GM21529 (cell line): ENCODE measurements at regions not wholly inside any gene's neighbourhood (a gene's known extent, or its start where the extent isn't known, plus 50 kb on each side); places are given as distances from the start of the nearest gene placed in this dataset.
A peak's percentile ranks its signal among the peaks of the same experiment; 100 is the strongest.

Experiments used
- ATAC-seq: cut with Tn5 transposase; IDR thresholded peaks from one replicate; pipeline ENCODE4 v1.9.1; 2021; ENCODE audit not compliant: unreplicated experiment

- ATAC-seq, result no peak
Measured at GRCh38 chr13:33512880-33513554, 227.5 kb upstream of the STARD13 start.

GRCh38 chr13:33514362-33514761 is 228.8 kb upstream of the STARD13 start:
- ATAC-seq, result no peak

DNA sequence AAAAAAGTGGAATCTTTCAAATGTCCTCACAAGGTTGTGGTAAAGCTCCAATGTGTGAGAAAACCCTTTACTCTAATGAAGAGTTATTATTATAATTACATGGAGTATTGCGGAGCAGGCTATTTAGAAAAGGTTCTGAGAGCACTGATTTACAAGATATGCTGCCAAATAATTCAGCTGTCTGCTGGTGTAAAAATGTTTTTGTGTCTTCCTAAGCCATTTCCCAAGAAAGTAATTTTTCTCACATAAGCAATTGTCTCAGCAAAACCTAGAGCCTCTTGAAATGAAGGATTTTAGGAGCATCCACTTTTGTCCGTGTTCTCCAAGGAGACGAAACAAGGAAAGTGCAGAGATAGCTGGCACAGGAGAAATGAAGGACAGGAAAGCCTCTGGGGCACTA is 229.6 kb upstream of the STARD13 start:
- no peak for ATAC-seq

DNA sequence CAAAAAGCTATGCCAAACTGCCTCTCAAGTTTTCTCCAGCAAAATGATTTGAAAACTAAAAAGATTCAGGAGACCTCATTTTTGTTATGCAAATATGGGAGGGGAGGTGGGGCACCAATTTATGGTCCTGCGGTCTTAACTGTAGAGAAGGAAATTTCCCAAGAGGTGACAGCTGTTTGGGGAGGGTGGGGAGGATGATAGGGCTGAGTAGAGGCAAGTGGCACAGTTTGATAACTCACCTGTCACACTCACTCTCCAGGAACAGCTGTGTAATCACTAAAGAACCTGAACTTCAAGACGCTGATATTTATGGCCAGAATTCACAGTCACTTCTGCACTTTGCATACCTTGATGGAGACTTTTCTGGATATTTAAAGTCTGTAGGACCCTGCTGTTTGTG is 232.9 kb upstream of the STARD13 start:
- ATAC-seq, result no peak

DNA sequence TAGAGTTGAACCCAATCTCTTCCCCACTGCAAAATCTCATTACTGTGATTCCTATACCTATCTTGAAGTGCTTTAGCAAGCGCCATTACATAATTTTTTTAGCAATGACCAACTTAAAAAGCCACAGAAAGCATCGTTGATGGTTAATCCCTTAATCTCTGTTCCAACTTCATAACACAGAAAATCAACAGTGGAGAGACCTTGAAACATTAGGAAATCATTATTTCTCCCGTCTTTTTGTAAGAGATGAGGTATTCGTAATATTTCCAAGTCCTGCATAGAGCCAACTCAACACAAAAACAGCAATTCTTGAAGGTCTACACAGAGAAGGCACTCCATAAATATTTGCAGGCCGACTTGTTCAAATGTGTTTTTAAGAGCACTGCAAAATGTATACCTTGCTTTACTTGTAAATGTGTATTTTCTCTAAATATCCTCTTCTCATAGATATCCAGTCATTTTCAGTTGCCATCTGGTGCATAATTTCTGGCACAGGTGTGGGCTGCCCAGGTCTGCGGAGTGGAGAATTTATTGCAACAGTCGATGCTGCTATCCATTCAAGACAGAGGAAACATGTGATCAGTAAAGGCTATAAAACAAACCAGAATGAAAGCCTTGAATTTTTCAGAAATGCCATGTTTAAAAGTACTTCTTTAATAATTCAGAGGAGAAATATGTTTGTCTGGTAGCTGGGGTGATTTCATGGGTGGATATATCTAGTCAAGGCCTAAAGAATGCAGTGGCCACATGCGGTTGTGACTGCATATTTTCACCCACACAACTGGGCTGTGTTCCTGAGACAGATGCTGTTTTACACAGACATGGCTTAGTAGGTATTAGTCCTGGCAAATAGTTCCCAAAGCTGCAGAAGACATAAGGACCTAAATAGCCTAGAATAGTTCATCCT is 234.3 kb upstream of the STARD13 start:
- ATAC-seq, result no peak

- no peak for ATAC-seq
Measured at GRCh38 chr13:33520468-33520839, 234.9 kb upstream of the STARD13 start.

DNA sequence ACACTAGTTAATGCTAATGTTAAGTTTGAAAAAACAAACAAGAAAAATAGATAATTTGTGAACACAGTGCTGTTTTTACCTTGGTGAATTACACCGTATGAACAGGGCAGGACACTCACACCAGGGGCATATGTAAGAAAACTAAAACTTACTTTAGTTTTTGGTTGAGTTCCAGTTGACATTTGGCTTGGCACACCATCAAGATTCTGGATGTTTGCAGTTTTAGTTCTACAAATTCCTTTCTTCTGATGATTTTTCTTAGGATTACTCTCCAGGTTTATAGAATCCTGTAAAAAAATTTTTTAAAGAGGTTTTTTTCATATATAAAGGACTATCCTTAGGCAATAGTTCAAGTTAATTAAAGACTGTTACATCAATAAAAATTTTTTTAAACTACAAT is 238.5 kb upstream of the STARD13 start:
- no peak for ATAC-seq

GRCh38 chr13:33525763-33526162 is 240.2 kb upstream of the STARD13 start:
- no peak for ATAC-seq

DNA sequence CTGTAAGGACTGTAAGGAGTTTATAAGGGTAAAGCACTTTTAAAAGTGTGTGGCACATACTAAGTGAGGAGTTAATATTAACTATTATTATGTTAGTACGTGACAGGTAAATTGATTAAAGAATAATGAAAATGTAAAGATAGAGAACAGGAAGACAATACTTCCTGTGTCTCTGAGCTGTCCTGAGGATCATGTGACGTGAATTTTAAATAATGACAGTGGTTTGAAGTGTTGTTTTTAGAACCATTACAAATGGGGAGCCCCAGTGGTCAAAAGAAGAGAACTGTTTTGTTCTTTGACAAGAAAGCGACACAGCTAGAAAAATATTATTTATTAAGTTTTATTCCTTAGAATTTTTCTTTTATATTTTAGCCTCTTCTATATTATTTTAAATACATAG is 241.2 kb upstream of the STARD13 start:
- ATAC-seq, result no peak

DNA sequence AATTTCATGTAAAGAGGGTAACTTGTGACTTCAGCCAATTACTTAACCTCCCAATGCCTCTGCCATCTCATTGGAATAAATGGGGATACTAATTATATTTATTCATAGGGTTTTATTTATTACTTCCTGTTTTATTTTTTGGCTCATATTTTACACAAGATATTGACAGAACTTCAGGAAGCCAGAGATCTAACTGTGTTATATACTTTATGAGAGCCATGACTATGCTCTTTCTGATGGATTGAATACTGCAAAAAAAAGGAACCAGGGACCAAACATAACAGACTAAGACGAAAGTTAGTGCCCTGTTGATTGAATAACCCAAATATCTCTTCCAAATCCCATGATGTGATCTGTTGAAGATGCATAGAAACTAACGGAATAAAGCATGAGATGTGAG is 243.3 kb upstream of the STARD13 start:
- ATAC-seq, result no peak

GRCh38 chr13:33531484-33531883 is 245.9 kb upstream of the STARD13 start:
- ATAC-seq, result no peak

GRCh38 chr13:33535061-33535460 is 249.5 kb upstream of the STARD13 start:
- ATAC-seq, result no peak

DNA sequence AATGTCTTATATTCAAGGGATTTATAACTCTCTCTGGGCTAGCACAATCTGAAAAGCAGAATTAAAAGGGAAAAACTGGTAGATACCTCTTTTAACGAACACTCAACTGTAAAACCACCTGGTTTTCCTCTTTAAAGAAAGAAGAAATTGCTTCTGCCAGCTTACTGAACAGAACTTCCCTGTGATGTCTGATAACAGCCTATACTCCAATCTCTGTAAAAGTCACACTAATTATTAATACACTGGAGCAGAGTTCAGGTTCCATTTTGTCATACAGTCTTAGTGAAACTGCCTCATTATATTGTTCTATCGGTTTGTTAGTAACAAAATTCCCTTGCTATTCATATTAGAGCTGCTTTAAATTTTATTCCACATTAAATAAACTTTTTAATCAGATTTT is 251.0 kb upstream of the STARD13 start:
- no peak for ATAC-seq

DNA sequence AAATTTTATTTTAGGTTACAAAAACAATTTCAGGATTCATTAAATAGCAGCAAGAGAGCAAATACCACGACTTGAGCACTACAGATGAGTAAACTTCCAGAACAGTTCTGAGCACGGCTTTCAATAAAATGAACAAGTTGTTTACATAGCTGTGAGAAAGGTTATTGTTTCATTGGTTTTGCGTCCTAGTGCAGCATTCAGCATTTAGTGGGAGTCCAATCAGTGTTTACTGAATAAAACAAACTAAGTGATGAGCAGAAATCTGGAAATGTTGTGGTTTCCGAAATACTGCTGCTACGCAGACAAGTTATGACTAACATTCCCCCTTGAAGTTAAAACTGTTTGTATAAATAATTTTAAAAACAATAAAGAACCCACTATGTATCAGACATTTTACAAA is 251.5 kb upstream of the STARD13 start:
- no peak for ATAC-seq

- ATAC-seq, result no peak
Measured at GRCh38 chr13:33537676-33538075, 252.1 kb upstream of the STARD13 start.

- no peak for ATAC-seq
Measured at GRCh38 chr13:33541456-33541855, 255.9 kb upstream of the STARD13 start.

DNA sequence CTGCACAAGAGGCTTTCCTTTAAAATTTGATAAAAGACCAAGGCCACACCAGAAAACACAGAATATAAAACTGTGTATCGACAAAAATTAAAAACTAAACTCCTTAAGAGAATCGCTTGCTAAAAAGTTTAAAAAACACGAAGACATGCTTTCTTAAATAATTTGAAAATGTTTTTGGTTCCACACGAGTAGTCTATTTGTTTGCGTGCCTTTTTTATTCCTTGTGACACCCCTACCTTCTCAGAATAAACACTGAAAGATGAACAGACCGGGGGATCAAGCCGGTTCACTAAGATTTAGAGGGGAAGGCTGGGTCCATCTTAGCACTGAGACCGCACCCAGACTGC is 256.4 kb upstream of the STARD13 start:
- ATAC-seq, result no peak

GRCh38 chr13:33542309-33543088 is 256.9 kb upstream of the STARD13 start:
- peak; percentile 86 for ATAC-seq

DNA sequence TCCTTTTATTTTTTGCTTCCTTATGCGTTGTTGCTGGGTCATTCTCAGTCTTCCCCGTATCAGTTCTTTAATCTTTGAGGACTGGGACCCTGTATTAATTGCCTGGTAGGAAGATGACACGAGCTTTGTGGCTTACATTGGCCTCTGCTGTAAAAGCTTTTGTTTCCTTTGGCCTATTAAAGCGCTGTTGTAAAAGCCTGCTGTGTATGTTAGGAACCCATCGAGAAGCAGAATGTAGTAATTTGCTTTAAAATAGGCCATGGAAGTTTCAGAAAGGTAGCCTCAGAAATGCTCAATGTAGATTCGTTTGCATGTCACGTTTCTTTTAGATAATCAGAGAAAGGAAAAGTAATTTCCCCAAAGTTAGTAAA is 257.5 kb upstream of the STARD13 start:
- no peak for ATAC-seq

DNA sequence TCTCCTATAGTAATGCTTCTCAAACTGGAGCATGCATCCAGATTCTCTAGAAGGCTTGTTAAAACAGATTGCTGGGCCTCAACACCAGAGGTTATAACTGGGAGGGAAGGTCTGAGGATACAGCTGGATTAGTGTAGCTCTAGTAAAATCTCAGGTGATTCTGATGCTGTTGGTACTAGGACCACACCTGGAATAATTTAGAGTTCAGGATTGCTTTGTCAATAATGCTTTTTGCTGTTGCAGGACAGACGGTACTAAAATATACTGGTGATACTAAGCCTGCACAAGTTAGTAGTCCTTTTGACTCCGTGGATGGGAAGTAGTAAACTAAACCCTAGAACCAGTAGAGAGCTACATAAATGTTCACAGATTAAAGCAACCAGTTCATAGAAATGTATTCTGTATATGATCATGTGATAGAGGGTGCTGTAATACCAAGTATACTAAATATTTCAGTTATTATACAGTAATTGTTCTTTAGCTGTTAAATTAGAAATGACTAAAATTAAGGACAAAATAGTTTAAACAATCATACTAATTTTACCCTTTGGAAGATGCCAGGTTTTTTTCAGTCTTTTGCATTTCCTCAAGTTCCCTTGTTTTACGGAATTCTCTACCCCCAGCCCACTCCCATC is 258.2 kb upstream of the STARD13 start:
- ATAC-seq, result no peak

DNA sequence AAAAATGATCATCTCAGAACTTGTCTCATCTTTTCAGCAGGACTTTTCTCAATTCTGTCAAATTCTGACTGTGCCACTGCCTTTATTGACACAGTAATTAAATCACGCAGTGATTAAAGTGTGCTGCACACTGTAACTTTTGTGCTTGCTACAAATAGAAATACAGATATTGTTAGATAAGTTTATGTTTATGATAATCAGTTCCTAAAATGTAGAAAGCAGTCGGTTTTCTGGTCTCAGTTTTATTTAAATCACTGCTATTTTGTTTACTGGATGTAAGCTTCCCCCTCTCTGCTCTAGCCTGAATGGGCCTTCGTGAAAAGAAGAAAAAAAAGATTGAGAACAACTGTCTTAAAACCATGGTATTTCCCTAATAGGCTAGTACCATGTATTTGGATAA is 258.8 kb upstream of the STARD13 start:
- no peak for ATAC-seq
